ENCODE measurements at regions not wholly inside any gene's neighbourhood (a gene's known extent, or its start where the extent isn't known, plus 50 kb on each side); places are given as distances from the start of the nearest gene placed in this dataset.

- no peak for DNase-seq (ENCODE audit: low spot score, unreplicated experiment)
- no peak for TF ChIP-seq CTCF (IDR thresholded peaks at IDR 0.05; ENCODE audit: unreplicated experiment)
- H3K4me3 Mint-ChIP-seq (ENCODE audit: low read depth): no peak overlapping the region
- H3K36me3 Mint-ChIP-seq (ENCODE audit: insufficient read depth): no peaks in the 10 kb centered on the region
- no peak overlapping the region for H3K27ac Mint-ChIP-seq
- H3K9me3 Mint-ChIP-seq (ENCODE audit: low read depth): peaks cover 3% of the 10 kb centered on the region
- H3K27me3 Mint-ChIP-seq: peaks cover 7% of the 10 kb centered on the region
- H3K4me1 Mint-ChIP-seq (ENCODE audit: low read depth): peaks cover 2% of the 10 kb centered on the region
Measured at GRCh38 chr14:76581592-76581991, 179.7 kb upstream of the VASH1 start.

DNA sequence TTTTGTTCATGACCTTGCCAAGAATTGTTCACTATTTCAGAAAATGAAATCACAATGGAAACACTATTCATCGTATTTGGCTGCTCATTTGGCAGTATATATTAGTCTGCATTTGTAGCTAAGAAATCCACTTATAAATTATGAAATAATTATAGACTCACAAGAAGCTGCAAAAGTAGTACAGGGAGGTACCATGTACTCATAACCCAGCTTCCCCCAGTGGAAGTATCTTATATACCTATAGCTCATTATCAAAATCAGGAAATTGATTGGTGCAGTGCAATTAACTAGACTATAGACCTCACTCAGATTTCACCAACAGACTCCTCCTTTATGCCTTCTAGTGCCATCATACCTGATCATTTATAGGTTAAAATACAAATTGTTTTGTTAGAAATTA lies 178.8 kb upstream of the VASH1 start:
- DNase-seq (ENCODE audit: low spot score, unreplicated experiment): no peak
- no peak overlapping the region for H3K27ac Mint-ChIP-seq
- H3K4me1 Mint-ChIP-seq (ENCODE audit: low read depth): peaks cover 2% of the 10 kb centered on the region
- peaks cover 5% of the 10 kb centered on the region for H3K27me3 Mint-ChIP-seq
- H3K4me3 Mint-ChIP-seq (ENCODE audit: low read depth): no peak overlapping the region
- no peak for TF ChIP-seq CTCF (IDR thresholded peaks at IDR 0.05; ENCODE audit: unreplicated experiment)
- no peaks in the 10 kb centered on the region for H3K36me3 Mint-ChIP-seq (ENCODE audit: insufficient read depth)
- H3K9me3 Mint-ChIP-seq (ENCODE audit: low read depth): peaks cover under 1% of the 10 kb centered on the region

GRCh38 chr14:76583174-76583573 lies 178.1 kb upstream of the VASH1 start:
- H3K27me3 Mint-ChIP-seq: peaks cover 4% of the 10 kb centered on the region
- no peaks in the 10 kb centered on the region for H3K36me3 Mint-ChIP-seq (ENCODE audit: insufficient read depth)
- H3K4me3 Mint-ChIP-seq (ENCODE audit: low read depth): no peak overlapping the region
- peaks cover 2% of the 10 kb centered on the region for H3K4me1 Mint-ChIP-seq (ENCODE audit: low read depth)
- H3K27ac Mint-ChIP-seq: no peak overlapping the region
- TF ChIP-seq CTCF (IDR thresholded peaks at IDR 0.05; ENCODE audit: unreplicated experiment): no peak
- no peak for DNase-seq (ENCODE audit: low spot score, unreplicated experiment)
- no peaks in the 10 kb centered on the region for H3K9me3 Mint-ChIP-seq (ENCODE audit: low read depth)

DNA sequence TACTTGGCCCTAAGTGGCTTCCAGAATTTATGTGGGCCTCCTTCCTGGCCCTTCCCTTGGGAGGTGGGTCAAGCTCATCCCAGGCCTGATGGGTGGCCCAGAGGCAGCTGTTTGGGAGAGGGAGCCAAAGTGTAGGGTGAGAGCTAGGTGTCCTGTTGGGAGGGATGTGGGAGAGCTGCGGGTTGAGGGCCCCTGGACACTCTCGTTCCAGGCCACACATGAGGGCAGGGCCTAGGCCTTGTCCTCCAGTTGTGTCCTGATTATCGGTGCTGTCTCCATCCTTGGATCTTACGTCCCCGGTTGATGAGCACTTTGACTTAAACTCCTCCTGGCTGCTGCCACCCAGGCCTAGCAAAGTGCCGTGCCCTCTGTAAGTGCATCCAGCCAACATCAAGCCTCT lies 177.5 kb upstream of the VASH1 start:
- Mint-ChIP-seq H3K4me1 (ENCODE audit: low read depth) (peaks cover 2% of the 10 kb centered on the region), H3K27ac (no peak overlapping the region), H3K36me3 (ENCODE audit: insufficient read depth) (no peaks in the 10 kb centered on the region), H3K27me3 (peaks cover 4% of the 10 kb centered on the region), H3K4me3 (ENCODE audit: low read depth) (no peak overlapping the region), H3K9me3 (ENCODE audit: low read depth) (no peaks in the 10 kb centered on the region)
- no peak for TF ChIP-seq CTCF (IDR thresholded peaks at IDR 0.05; ENCODE audit: unreplicated experiment)
- no peak for DNase-seq (ENCODE audit: low spot score, unreplicated experiment)

GRCh38 chr14:76584271-76584702 lies 177.0 kb upstream of the VASH1 start:
- no peak for TF ChIP-seq CTCF (IDR thresholded peaks at IDR 0.05; ENCODE audit: unreplicated experiment)
- Mint-ChIP-seq H3K27me3 (peaks cover 4% of the 10 kb centered on the region), H3K4me1 (ENCODE audit: low read depth) (peaks cover 2% of the 10 kb centered on the region), H3K27ac (peak overlapping the region; percentile 47), H3K4me3 (ENCODE audit: low read depth) (no peak overlapping the region), H3K36me3 (ENCODE audit: insufficient read depth) (no peaks in the 10 kb centered on the region), H3K9me3 (ENCODE audit: low read depth) (no peaks in the 10 kb centered on the region)
- DNase-seq (ENCODE audit: low spot score, unreplicated experiment): no peak
